KMS-11 (cell line): ENCODE measurements at regions not wholly inside any gene's neighbourhood (a gene's known extent, or its start where the extent isn't known, plus 50 kb on each side); places are given as distances from the start of the nearest gene placed in this dataset.

Source experiments
- H2AFZ ChIP-seq: fragments of 200-600 bp; sonication (generic); 2 replicates; pipeline ENCODE4 v1.6.1; 2016; ENCODE audit warnings: antibody characterized with exemption, mixed run types, low read depth
- H3K27ac ChIP-seq: fragments of 200-600 bp; sonication (generic); 2 replicates; pipeline ENCODE4 v1.6.1; 2016; ENCODE audit warnings: mild to moderate bottlenecking, mixed run types
- H3K27me3 ChIP-seq: fragments of 200-600 bp; sonication (generic); 2 replicates; pipeline ENCODE4 v1.6.1; 2017; ENCODE audit warnings: mild to moderate bottlenecking, low read depth, mixed run types, moderate library complexity; ENCODE audit not compliant: insufficient read depth
- H3K36me3 ChIP-seq: fragments of 200-600 bp; sonication (generic); 2 replicates; pipeline ENCODE4 v1.6.1; 2017; ENCODE audit warnings: mild to moderate bottlenecking, mixed run types; ENCODE audit not compliant: insufficient read depth
- H3K4me1 ChIP-seq: fragments of 200-600 bp; sonication (generic); 2 replicates; pipeline ENCODE4 v1.6.1; 2016; ENCODE audit warnings: mild to moderate bottlenecking, low read depth, mixed run types; ENCODE audit not compliant: poor library complexity, severe bottlenecking
- H3K4me2 ChIP-seq: fragments of 200-600 bp; sonication (generic); 2 replicates; pipeline ENCODE4 v1.7.0; 2016; ENCODE audit warnings: mild to moderate bottlenecking, mixed run types
- H3K4me3 ChIP-seq: fragments of 200-600 bp; sonication (generic); IDR thresholded peaks from 2 replicates; pipeline ENCODE4 v1.6.1; 2017; ENCODE audit warnings: low read depth, low read length, mixed read lengths; ENCODE audit not compliant: insufficient read depth
- H3K79me2 ChIP-seq: fragments of 200-600 bp; sonication (generic); 2 replicates; pipeline ENCODE4 v1.6.1; 2016; ENCODE audit warnings: low read depth, mixed run types; ENCODE audit not compliant: insufficient read depth
- H3K9ac ChIP-seq: fragments of 200-600 bp; sonication (generic); 2 replicates; pipeline ENCODE4 v1.6.1; 2016; ENCODE audit warnings: mild to moderate bottlenecking, mixed run types
- H4K20me1 ChIP-seq: fragments of 200-600 bp; sonication (generic); 2 replicates; pipeline ENCODE4 v1.6.1; 2016; ENCODE audit warnings: mild to moderate bottlenecking, mixed run types; ENCODE audit not compliant: insufficient read depth
- TF ChIP-seq, protein P1 (sequence below): fragments of 200-600 bp; sonication (generic); conservative IDR thresholded peaks from 2 replicates; pipeline ENCODE4 v1.6.1; 2017; ENCODE audit warnings: low read depth, mild to moderate bottlenecking, antibody characterized with exemption, low read length, moderate library complexity, mixed read lengths

- Histone ChIP-seq H4K20me1 (no peaks in the 10 kb centered on the region), H3K36me3 (no peaks in the 10 kb centered on the region), H3K9ac (no peak overlapping the region), H3K79me2 (no peaks in the 10 kb centered on the region), H3K27ac (no peak overlapping the region), H2AFZ (no peak overlapping the region), H3K4me2 (no peak overlapping the region), H3K27me3 (no peaks in the 10 kb centered on the region), H3K4me1 (no peaks in the 10 kb centered on the region), H3K4me3 (no peak overlapping the region)
- TF ChIP-seq, protein P1, sequence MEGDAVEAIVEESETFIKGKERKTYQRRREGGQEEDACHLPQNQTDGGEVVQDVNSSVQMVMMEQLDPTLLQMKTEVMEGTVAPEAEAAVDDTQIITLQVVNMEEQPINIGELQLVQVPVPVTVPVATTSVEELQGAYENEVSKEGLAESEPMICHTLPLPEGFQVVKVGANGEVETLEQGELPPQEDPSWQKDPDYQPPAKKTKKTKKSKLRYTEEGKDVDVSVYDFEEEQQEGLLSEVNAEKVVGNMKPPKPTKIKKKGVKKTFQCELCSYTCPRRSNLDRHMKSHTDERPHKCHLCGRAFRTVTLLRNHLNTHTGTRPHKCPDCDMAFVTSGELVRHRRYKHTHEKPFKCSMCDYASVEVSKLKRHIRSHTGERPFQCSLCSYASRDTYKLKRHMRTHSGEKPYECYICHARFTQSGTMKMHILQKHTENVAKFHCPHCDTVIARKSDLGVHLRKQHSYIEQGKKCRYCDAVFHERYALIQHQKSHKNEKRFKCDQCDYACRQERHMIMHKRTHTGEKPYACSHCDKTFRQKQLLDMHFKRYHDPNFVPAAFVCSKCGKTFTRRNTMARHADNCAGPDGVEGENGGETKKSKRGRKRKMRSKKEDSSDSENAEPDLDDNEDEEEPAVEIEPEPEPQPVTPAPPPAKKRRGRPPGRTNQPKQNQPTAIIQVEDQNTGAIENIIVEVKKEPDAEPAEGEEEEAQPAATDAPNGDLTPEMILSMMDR = no peak
Observed at GRCh38 chr5:144979516-144980264, 809.0 kb downstream of the KCTD16 start.

DNA sequence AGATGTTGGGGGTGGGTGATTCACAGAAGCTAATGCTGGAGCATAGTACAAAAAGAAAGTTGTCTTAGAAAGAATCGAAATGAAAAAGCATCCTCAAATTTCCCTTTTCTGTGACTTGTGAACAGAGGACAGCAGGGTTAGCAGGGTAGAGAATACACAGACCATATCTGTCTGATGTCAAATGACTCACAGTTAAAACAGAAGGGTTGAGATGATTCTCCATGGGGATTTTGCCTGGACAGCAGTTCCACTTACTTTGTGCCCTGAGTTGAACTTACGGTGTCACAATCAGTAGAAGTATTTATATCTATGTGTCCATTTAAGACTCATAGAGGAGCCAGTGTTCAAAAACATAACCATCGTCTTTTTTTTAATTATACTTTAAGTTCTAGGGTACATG lies 801.6 kb downstream of the KCTD16 start:
- Histone ChIP-seq H3K36me3 (no peaks in the 10 kb centered on the region), H3K27me3 (no peaks in the 10 kb centered on the region), H3K9ac (no peak overlapping the region), H3K4me3 (no peak overlapping the region), H3K79me2 (no peaks in the 10 kb centered on the region), H3K27ac (no peak overlapping the region), H3K4me2 (no peak overlapping the region), H4K20me1 (no peaks in the 10 kb centered on the region), H3K4me1 (no peaks in the 10 kb centered on the region), H2AFZ (no peak overlapping the region)
- TF ChIP-seq, protein P1 = no peak

DNA sequence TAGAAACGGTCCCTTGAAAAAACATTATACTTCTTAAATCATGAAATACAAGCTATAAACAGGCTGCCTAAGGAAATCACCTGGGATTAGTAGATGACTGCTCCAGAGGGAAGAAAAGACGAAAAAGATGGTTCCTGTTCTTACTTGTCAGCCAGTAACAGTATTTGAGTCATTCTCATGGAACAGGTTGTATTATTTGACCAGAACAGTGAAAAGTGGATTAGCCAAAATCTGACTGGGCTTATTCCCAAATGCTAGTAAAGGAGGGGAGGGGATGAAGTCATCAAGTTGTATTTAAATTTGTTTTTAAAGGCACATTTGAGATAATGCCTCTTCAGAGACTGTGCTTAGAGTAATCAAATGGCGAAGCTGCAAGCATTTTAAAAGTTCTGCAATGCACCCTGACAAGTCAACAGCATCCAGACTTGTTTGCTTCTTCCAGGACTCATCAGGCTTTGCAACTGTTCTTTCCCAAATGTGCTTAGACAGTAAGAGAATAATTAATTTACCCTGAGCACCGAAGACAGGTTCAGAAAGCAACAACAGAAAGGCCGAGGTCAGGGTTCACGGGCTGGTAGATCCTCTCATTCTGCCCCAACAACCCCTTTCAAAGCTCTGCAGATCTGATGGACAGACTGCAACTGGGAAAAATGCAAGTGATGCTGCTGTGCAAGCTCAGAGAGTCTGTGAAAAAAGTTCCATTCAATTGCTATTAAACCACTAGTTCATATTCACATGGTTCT lies 800.6 kb downstream of the KCTD16 start:
- Histone ChIP-seq H3K9ac (no peak overlapping the region), H3K4me1 (no peaks in the 10 kb centered on the region), H3K36me3 (no peaks in the 10 kb centered on the region), H3K4me2 (no peak overlapping the region), H3K4me3 (no peak overlapping the region), H4K20me1 (no peaks in the 10 kb centered on the region), H3K27ac (no peak overlapping the region), H2AFZ (no peak overlapping the region), H3K27me3 (no peaks in the 10 kb centered on the region), H3K79me2 (no peaks in the 10 kb centered on the region; the same call in 1 of the 2 replicates)
- TF ChIP-seq, protein P1 = no peak

- Histone ChIP-seq H3K79me2 (no peaks in the 10 kb centered on the region), H2AFZ (no peak overlapping the region), H3K27me3 (no peaks in the 10 kb centered on the region), H4K20me1 (no peaks in the 10 kb centered on the region), H3K4me1 (no peaks in the 10 kb centered on the region), H3K4me3 (no peak overlapping the region), H3K4me2 (no peak overlapping the region), H3K27ac (no peak overlapping the region), H3K36me3 (no peaks in the 10 kb centered on the region), H3K9ac (no peak overlapping the region)
- TF ChIP-seq, protein P1 = no peak
Observed at GRCh38 chr5:144960296-144960695, 789.6 kb downstream of the KCTD16 start.
